Epithelial cell of proximal tubule (primary cell): ENCODE measurements at regions not wholly inside any gene's neighbourhood (a gene's known extent, or its start where the extent isn't known, plus 50 kb on each side); places are given as distances from the start of the nearest gene placed in this dataset.
A peak's percentile ranks its signal among the peaks of the same experiment; 100 is the strongest.

ENCODE experiments used
- DNase-seq: peaks from one replicate; pipeline ENCODE4 v3.0.0-alpha.2; 2011; ENCODE audit warnings: low read depth
- H3K4me3 ChIP-seq: 2 replicates; pipeline ENCODE4 v1.5.1; 2011; ENCODE audit warnings: low read depth, mild to moderate bottlenecking, low read length
- TF ChIP-seq, protein P1 (sequence below): conservative IDR thresholded peaks from 2 replicates; pipeline ENCODE4 v1.5.1; 2012; ENCODE audit warnings: low read depth, mild to moderate bottlenecking, low read length

DNA sequence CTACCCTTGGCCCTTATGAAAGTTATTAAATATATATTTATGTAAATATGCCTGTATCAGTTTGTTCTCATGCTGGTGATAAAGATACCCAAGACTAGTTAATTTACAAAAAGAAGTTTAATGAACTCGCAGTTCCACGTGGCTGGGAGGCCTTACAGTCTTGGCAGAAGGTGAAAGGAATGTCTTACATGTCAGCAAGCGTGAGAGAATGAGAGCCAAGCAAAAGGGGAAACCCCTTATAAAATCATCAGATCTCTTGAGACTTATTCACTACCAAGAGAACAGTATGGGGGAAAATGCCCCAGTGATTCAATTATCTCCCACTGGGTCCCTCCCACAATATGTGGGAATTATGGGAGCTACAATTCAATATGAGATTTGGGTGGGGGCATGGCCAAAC, 506.0 kb upstream of the ATXN8OS start:
- DNase-seq = peak; percentile 72
- TF ChIP-seq, protein P1, sequence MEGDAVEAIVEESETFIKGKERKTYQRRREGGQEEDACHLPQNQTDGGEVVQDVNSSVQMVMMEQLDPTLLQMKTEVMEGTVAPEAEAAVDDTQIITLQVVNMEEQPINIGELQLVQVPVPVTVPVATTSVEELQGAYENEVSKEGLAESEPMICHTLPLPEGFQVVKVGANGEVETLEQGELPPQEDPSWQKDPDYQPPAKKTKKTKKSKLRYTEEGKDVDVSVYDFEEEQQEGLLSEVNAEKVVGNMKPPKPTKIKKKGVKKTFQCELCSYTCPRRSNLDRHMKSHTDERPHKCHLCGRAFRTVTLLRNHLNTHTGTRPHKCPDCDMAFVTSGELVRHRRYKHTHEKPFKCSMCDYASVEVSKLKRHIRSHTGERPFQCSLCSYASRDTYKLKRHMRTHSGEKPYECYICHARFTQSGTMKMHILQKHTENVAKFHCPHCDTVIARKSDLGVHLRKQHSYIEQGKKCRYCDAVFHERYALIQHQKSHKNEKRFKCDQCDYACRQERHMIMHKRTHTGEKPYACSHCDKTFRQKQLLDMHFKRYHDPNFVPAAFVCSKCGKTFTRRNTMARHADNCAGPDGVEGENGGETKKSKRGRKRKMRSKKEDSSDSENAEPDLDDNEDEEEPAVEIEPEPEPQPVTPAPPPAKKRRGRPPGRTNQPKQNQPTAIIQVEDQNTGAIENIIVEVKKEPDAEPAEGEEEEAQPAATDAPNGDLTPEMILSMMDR = no peak
- H3K4me3 ChIP-seq = no peak overlapping the region

DNA sequence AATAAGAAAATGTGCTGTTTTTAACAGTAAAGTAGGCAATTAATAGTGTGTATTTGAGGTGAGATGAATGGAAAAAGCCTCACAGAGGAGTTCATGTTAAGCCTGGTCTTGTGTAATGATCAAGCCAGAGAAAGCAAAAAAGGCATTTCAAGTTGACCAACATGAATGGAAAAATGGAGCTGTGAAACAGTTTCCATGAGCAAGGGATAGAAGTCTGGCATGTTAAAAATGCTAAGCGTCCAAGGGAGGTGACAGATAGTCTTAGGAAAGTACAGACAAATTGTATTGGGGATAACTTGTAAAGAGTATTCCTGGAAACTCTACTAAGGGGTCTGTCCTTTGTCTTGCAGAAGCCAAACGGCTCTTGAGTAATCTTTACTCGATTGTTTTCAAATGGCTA, 506.8 kb upstream of the ATXN8OS start:
- H3K4me3 ChIP-seq = no peak overlapping the region
- TF ChIP-seq, protein P1 = no peak
- no peak for DNase-seq

DNA sequence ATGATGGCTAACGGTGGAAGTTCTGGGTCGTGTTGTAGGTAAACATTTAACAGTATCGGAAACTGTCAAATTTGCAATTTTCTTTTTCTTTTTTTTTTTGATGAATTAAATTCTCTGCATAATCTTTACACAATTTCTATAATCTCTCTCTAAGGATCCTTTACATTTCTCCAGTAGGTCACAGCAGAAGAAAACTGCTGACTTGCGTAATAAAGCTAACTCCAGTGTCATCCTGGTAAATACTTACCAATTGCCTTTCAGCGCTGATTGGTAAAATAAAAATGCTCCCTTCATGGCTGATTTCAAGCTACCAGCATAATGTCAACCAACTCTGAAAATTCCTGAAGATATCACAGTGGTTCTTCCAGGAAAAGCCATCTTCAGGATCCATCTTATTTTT, 510.5 kb upstream of the ATXN8OS start:
- no peak overlapping the region for H3K4me3 ChIP-seq
- DNase-seq = no peak
- TF ChIP-seq, protein P1 = no peak

DNA sequence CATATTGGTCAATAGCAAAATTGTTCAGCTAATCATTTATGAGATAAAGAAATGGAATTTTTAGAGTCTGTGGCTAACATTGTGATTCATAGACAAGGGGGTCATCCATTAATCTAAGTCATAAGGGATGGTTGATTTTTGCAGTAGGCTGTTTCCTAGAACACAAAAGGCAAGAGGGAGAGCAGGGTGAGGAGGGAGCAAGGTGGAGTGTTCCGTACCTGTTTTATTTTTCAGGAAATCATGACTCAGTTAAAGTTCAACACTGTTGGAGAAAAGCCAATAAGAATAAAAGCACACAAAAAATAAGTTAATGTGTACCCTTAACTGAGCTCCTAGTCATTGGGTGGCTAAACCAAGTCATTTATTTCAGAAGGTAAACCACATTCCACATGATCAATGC, 512.4 kb upstream of the ATXN8OS start:
- peak; percentile 48 for DNase-seq
- no peak overlapping the region for H3K4me3 ChIP-seq
- TF ChIP-seq, protein P1 = no peak

DNA sequence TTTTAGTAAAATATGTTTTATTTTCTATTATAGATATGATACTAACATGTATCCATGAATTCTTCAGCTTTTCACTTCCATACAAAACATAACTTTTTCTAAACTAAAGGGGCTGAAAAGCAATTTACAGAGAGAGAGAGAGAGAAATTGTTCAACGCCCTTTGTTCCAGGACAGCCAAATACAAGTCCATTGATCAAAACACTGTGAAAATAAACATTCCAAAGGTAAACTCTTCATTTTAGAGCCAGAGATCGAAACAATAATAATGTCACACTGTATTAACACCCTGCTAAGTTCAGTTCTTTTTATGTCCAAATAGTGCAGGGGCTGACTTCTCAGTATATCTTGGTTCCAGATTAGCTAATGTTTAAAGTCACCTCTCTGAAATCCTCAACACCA, 516.2 kb upstream of the ATXN8OS start:
- TF ChIP-seq, protein P1 = no peak

DNA sequence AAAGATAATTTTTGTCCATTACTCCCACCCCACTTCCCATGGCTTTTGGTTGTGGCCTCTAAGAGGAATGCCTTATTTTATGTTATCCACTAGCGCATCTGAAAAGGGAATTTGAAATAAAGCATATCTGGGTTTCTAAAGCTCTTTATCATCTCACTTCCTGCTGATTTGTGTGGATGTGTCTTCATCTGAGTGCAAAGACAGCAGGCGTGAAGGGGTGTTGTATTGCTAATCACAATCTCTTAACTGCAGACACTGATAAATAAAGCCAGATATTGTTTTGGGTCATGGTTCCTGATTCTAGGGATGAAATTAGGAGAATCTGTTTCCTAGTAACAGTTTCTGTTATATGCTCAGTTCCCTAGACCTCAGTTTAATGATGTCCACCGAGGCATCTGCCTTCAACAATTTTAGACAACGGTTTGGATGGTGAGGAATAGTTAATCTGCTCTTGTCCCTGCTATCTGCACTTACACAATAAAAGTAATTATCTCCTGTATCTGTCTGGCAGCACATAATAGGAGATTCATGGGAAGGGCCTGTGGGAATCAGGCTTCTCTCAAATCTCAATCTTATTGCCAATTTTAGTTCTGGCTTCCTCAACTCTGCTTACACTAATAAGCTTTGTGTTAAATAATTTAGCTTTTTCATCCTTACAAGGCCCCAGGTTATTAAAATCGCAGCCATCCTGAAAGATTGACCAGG, 517.9 kb upstream of the ATXN8OS start:
- no peak for DNase-seq
- H3K4me3 ChIP-seq = no peak overlapping the region
- TF ChIP-seq, protein P1 = no peak

More for the DNA sequence above, 516.2 kb upstream of the ATXN8OS start:
- no peak for DNase-seq
- H3K4me3 ChIP-seq = no peak overlapping the region

DNA sequence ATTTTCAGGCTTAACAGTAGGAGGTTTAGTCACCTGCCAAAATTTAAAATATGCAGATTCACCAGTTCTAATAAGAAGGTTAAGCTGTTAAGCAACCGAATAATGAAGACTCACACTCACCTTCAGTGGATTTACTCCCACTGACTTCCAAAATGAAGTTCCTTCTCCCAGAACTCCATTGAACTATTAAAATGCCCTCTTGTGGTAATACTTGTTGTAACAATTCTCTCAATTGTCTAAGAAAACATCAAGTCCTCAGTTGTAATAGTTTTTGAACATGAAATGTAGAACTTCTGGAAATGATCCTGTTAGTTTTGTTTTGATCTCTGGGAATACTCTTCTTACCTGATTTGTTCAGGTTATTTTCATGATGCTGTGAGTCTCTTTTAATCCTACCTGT, 522.0 kb upstream of the ATXN8OS start:
- TF ChIP-seq, protein P1 = peak; percentile 49
- no peak for DNase-seq
- no peak overlapping the region for H3K4me3 ChIP-seq
